ENCODE measurements at regions not wholly inside any gene's neighbourhood (a gene's known extent, or its start where the extent isn't known, plus 50 kb on each side); places are given as distances from the start of the nearest gene placed in this dataset.
"Not testable (repeated sequence)": the region's sequence is repeated elsewhere in the genome, so short reads cannot be mapped to it uniquely, and the experiment has no call there.

DNA sequence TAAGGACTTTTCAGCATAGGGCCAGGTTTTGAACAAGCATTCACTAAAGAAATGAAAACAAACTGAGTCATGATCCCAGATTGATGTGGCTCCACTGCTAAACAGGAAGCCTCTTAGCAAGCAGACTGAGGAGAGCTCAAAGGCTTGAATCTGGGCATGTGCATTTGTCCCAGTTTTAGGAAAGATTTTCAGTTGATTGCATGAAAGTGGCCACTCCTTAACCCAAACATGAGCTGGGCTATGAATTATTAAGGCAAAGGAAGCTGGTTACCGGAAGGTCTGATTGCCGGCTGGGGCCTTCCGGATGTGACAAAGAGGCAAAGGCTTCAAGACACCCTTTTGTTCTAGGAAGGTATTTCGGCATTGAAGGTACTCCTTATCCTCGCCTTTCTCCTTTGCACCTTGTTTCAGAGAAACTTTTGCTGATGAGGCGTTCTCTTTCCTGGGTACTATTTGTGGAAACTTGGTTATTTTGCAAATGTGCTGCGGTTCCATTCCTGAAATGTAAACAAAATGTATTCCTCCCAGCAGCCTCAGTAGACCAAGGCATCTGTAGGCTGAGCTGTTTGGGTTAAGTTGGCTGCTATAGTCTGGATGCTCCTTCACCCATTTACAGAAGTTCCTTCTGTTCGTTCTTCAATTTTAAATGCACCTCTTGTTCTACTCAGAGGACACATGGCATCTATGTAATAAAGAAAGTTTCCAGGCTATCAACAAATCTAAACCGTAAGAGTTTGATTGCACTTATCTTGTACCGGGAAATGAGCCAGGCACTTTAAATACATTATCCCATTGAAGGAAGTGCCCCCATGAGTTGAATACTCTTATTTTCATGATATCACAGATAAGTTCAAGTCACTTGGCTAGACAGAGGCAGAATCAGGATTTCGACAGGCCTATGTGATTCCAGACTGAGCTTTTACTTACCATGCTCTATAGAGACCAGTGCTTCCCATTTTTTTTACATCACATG lies 115.6 kb upstream of the METAP2 start:
- H3K4me3 ChIP-seq (ENCODE audit: low read depth, low read length): no peak overlapping the region
- no peak for DNase-seq (ENCODE audit: low read depth)

DNA sequence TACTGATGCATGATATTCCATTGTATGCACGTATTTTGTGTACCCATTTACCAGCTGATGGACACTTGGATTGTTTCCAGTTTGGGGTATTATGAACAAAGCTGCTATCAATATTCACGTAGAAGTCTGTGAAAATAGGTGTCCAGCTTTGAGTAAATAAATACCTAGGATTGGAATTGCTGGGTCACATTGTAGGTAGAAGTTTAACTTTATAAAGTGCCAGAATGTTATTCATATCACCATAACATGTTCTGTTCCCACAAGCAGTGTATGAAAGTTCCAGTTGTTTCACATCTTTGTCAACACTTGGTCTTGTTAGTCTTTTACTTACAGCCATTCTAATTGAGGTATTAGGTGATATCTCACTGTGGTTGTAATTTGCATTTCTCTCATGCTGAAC lies 108.0 kb upstream of the METAP2 start:
- H3K4me3 ChIP-seq (ENCODE audit: low read depth, low read length): no peak overlapping the region
- DNase-seq (ENCODE audit: low read depth): no peak

DNA sequence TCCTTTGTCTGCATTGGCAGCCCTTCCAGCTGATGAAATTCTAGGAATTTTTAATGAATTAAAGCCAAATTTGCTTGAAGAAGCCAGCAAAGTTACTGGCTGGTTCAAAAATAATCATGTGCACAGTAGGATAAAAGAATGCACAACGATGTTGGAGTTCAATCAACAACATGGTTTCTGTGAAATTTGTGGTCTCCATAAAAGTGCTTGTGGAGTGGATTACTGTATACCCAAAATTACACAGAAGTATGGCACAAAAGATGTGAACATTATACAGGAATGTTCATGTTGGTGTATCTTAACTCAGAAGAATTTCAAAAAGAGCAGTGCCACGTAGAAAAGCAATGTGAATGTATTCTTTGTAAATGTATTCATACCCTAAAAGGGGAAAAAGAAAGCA lies 105.0 kb upstream of the METAP2 start:
- DNase-seq (ENCODE audit: low read depth): no peak
- H3K4me3 ChIP-seq (ENCODE audit: low read depth, low read length): no peak overlapping the region

- H3K4me3 ChIP-seq (ENCODE audit: low read depth, low read length): no peak overlapping the region
- DNase-seq (ENCODE audit: low read depth): no peak
Measured at GRCh38 chr12:95371571-95371970, 102.4 kb upstream of the METAP2 start.

- H3K4me3 ChIP-seq (ENCODE audit: low read depth, low read length): not testable (repeated sequence)
Measured at GRCh38 chr12:95379481-95379880, 94.5 kb upstream of the METAP2 start.

GRCh38 chr12:95380334-95380733 lies 93.6 kb upstream of the METAP2 start:
- not testable (repeated sequence) for H3K4me3 ChIP-seq (ENCODE audit: low read depth, low read length); DNase-seq (ENCODE audit: low read depth)

More at GRCh38 chr12:95379481-95379880, 94.5 kb upstream of the METAP2 start:
- not testable (repeated sequence) for DNase-seq (ENCODE audit: low read depth)

DNA sequence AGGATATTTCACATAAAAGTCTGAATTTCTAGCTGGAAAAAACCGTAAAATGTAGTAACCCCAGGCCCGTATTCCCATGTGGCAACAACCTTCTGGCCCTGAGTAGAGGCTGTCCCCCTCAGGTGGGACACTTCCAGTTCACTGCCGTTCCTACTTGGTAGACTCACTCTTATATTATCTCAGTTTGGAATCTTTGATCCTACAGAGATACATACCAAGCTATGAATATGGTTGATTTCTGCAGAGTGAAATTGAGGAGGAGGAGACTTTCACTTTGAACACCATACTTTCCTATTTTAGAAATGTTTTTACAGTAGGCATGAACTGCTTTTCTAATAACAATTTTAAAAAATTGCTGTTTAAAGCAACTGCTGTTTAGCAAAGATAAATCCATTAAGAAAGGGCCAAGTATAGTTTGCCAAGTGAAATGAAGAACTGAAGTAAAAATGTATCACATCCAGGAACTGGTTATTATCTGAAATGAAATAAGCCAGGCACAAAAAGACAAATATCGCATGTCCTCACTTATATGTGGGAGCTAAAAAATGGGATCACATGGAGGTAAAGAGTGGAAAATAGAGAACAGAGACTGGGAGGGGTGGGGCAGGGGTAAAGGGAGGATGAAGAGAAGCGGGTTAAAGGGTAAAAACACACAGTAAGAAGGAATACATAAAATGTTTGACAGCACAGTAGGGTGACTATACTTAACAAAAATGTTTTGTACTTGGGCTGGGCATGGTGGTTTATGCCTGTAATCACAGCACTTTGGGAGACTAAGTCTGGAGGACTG lies 92.8 kb upstream of the METAP2 start:
- H3K4me3 ChIP-seq (ENCODE audit: low read depth, low read length): no peak overlapping the region
- DNase-seq (ENCODE audit: low read depth): no peak

GRCh38 chr12:95383920-95384319 lies 90.0 kb upstream of the METAP2 start:
- peak; percentile 20 for DNase-seq (ENCODE audit: low read depth)
- H3K4me3 ChIP-seq (ENCODE audit: low read depth, low read length): not testable (repeated sequence)

GRCh38 chr12:95384785-95385184 lies 89.2 kb upstream of the METAP2 start:
- no peak overlapping the region for H3K4me3 ChIP-seq (ENCODE audit: low read depth, low read length)
- no peak for DNase-seq (ENCODE audit: low read depth)

DNA sequence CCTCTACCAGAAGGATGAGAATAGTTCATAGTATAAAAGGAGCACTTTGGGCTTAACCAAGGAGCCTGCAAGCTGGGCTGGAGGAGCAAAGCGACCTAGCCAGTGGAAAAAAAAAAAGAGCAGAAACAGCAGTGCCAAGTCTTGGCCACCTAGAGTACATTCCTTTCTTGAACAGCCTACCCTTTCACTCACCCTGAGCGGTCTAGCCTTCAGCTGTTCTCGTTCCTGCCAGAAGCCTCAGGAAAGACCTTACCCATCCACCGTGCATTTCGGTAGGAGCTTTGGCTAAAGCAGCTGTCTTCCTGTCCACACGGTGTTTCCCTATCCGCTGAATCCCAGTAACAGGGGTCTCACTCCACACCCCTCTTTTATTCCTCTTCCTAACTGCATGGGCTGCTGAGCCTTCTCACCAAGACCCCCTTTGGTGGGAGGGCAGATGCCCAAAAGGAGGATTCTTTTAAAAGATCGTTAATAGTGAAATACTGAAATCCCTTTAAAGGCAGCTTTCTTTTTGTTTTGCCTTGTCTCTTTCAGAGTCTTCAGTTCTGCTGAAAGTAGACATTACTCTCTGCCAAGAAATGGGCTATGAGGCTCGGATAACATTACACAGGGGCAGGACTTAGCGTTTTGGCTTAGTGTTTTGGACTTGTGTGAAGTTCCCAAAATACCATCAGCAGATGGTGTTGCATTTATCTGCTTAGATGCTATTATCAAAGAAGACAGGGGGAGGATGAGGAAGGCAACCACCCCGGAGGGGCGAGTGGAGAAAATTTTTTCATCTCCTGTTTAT lies 88.5 kb upstream of the METAP2 start:
- peak overlapping the region; percentile 39 for H3K4me3 ChIP-seq (ENCODE audit: low read depth, low read length)
- DNase-seq (ENCODE audit: low read depth): peak; percentile 67

DNA sequence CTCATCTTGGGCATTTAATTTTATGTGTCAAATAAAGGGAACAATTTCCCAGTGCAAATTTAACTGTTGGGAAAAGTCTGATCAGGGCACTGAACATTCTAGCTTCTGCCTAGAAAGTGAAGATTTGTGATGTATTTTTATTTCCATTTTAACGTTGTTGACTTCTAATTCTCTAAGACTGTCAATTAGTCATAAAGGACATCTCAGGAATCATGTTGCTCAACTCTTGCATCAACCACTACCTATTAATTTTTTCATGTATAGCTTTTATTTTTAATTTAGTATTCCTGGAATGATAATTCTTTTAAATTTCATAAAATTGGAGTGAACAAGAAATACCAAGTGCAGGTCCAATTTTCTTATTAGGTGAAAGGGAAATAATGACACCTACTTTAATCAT lies 87.9 kb upstream of the METAP2 start:
- H3K4me3 ChIP-seq (ENCODE audit: low read depth, low read length): peak overlapping the region; percentile 39
- no peak for DNase-seq (ENCODE audit: low read depth)

DNA sequence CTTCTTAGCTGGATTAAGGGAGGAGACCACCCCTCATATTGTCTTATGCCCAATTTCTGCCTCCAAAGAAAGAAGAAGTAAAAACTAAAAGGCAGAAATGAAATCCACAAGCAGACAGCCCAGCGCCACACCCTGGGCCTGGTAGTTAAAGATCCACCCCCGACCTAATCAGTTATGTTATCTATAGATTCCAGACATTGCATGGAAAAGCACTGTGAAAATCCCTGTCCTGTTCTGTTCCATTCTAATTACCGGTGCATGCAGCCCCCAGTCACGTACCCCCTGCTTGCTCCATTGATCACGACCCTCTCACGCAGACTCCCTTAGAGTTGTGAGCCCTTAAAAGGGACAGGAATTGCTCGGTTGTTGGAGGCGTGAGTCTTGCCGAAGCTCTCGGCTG lies 85.7 kb upstream of the METAP2 start:
- not testable (repeated sequence) for H3K4me3 ChIP-seq (ENCODE audit: low read depth, low read length); DNase-seq (ENCODE audit: low read depth)

DNA sequence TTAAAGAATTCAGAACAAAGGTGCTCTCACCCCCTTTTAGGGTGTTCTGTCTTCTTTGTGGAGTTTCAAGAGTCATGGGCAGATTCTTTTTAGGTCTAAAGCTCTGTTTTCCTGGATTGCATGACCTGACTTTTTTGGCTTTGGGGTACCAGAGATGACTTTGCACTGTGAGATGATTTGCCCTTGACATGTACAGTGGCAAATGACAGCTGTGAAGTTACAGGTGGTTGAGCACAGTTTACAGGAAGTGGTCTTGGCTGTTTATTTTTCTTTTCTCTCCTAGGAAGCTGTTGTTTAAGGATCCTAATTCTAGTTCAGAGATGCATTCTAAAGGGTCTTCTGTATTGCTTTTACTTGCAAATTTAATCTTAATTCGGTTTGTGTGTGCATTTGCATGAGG lies 83.8 kb upstream of the METAP2 start:
- no peak overlapping the region for H3K4me3 ChIP-seq (ENCODE audit: low read depth, low read length)
- DNase-seq (ENCODE audit: low read depth): no peak

DNA sequence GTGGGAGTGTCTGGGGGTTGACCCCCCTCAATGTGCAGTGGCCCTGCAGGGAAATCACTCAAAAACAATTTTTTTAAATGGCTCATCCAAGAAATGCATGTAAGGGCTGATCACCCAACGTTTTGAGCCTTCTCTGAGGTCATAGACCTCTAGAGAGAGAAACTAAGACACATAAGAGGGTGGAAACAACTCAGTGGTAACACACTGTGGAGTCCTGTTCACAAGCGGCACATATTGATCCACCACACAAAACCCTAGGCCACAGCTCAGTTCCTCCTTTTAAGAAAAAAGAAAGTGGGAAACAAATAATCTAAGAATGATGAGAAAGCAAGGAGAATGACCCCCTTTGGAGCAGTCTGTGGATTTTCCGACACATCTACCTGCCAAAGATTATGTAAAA lies 83.0 kb upstream of the METAP2 start:
- no peak overlapping the region for H3K4me3 ChIP-seq (ENCODE audit: low read depth, low read length)
- no peak for DNase-seq (ENCODE audit: low read depth)

DNA sequence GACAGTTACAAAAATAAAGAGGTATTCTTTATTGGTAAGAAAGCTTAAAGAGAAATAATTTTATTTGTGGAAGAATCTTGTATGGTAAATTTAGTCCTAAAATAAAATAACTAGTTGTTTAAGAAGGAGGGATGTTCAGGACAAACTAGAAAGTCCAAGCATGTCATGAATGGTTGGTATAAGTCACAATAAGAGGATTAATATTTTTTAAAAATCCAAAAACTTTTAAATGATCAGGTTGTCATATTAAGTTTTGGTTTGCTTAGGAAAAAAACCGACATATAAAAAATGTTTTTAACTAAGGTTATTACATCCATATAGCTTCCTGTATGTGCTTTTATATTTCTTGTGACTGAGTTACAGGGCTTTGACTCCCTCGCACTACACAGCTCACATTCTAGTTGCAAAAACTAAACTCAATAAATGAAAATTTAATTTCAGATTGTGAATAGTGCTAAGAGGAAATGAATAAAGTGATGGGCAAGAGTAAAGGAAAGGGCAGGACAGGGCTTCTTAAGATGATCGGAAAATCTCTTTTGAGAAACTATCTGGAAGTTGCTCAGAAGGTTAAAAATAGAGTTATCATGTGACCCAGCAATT lies 80.7 kb upstream of the METAP2 start:
- no peak for DNase-seq (ENCODE audit: low read depth)

DNA sequence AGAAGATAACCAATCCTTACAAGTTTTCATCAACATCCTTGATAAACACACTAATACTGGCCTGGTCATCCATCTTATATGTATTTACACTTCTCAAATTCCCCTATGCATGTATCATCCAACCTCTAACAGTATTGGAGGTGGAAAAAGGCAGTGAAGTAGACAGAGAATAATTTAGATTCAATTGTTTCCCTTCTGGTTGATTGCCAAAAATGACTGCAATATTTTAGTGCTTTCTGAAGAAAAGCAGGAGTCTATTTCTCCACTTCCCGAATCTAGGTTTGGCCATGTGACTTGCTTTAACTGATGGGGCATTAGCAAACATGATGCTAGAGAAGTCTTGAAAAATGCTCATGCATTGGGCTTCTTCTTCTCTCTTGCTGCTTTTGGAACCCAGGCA lies 78.3 kb upstream of the METAP2 start:
- no peak for DNase-seq (ENCODE audit: low read depth)
- no peak overlapping the region for H3K4me3 ChIP-seq (ENCODE audit: low read depth, low read length)

More for the DNA sequence above, 80.7 kb upstream of the METAP2 start:
- no peak overlapping the region for H3K4me3 ChIP-seq (ENCODE audit: low read depth, low read length)

- H3K4me3 ChIP-seq (ENCODE audit: low read depth, low read length): no peak overlapping the region
- peak; percentile 58 for DNase-seq (ENCODE audit: low read depth)
Measured at GRCh38 chr12:95396849-95397468, 77.0 kb upstream of the METAP2 start.

GRCh38 chr12:95397571-95397970 lies 76.4 kb upstream of the METAP2 start:
- DNase-seq (ENCODE audit: low read depth): no peak
- no peak overlapping the region for H3K4me3 ChIP-seq (ENCODE audit: low read depth, low read length)

DNA sequence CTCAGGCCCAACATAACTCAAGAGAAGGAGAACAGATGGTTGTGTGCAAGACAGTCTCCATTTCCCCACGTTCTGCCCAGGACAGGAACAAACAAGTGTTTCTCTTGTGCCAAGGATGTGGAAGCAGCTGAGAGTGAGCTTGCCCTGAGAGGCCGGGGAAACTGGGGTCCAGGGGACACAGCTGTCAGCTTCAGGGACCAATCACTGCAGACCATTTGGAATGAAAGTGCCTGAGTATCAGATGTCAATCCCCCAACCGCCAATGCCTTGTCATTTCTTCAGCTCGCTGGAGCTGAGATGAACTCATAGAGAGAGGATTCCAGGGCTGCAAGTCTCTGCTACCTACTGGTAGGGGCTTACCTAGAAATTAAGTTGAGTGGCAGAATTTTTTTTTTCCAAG lies 71.9 kb upstream of the METAP2 start:
- H3K4me3 ChIP-seq (ENCODE audit: low read depth, low read length): no peak overlapping the region

More for the DNA sequence above, 71.9 kb upstream of the METAP2 start:
- DNase-seq (ENCODE audit: low read depth): no peak
